HG02623 (cell line): ENCODE measurements at regions not wholly inside any gene's neighbourhood (a gene's known extent, or its start where the extent isn't known, plus 50 kb on each side); places are given as distances from the start of the nearest gene placed in this dataset.

Experiments
- ATAC-seq: cut with Tn5 transposase; IDR thresholded peaks from one replicate; pipeline ENCODE4 v1.9.1; 2021; ENCODE audit warnings: moderate library complexity; ENCODE audit not compliant: unreplicated experiment

DNA sequence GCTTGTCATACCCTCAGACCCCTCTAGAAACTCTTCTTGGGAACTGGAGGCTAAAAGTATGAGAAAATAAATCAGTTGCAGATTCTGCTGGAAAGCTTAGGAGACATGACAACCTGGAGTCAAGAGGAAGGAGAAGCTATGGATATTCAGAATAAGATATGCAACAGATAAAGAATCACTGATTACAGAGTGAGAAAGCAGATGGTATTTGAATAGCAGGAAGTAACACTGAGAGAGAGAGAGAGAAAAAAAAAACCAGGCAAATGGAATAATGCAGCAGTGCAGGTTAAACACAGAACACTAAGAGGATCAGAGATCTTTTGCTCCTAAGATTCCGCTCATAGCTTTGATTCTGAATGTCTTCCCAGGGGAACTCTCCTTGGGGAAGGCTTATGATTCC, 1284.1 kb upstream of the NXPH2 start:
- ATAC-seq = no peak

- ATAC-seq = no peak
Observed at GRCh38 chr2:140063356-140063755, 1283.2 kb upstream of the NXPH2 start.

DNA sequence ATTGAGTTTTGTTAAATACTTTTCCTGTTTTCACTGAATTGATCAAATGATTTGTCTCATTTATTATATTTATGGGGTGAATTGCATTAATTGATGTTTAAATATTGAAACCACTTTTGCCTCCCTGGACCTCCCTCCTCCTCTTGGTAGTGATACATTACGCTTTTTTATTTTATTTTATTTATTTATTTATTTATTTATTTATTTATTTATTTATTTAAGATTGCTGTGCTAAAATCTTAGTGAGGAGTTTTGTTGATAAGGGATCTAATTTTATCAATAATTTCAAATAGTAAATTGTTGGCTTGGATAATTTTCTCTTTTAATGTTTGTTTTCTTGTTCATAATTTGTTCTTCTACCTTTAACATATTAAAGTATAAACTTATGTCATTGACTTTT, 1281.0 kb upstream of the NXPH2 start:
- no peak for ATAC-seq

DNA sequence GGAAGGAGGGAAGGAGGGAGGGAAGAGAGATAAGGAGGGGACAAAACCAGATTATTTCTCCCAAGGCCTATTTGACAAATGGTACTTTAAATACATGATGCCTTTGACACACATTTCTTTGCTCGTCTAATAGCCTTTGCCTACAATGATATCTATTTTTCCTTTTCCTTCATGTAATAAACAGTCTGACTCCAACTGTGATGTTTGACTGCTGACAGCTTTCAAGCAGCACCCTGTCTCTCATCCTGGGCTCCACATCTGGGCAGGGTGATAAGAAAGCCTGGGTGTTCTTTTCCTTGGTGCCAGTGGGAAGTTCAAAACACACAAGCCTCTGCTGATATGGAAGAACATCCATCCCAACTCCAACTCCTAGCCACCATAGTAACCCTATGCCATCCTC, 1277.7 kb upstream of the NXPH2 start:
- ATAC-seq = no peak

GRCh38 chr2:140041811-140042210, 1261.6 kb upstream of the NXPH2 start:
- no peak for ATAC-seq

GRCh38 chr2:140041239-140041638, 1261.0 kb upstream of the NXPH2 start:
- no peak for ATAC-seq

GRCh38 chr2:140033638-140034037, 1253.4 kb upstream of the NXPH2 start:
- ATAC-seq = no peak

- ATAC-seq = no peak
Observed at GRCh38 chr2:140027966-140028365, 1247.8 kb upstream of the NXPH2 start.

DNA sequence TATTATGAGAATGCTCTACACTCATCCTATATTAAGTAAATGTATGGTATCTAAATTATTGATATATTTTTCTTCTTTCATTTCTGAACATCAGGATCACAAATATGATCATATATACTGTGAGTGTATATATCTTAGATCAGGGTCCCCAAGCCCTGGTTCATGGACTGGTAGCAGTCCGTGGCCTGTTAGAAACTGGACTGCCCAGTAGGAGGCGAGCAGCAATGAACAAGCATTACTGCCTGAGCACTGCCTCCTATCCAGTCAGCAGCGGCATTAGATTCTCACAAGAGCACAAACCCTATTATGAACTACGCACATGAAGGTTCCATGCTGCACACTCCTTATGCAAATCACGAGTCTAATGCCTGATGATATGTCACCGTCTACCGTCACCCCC, 1247.1 kb upstream of the NXPH2 start:
- ATAC-seq = no peak

DNA sequence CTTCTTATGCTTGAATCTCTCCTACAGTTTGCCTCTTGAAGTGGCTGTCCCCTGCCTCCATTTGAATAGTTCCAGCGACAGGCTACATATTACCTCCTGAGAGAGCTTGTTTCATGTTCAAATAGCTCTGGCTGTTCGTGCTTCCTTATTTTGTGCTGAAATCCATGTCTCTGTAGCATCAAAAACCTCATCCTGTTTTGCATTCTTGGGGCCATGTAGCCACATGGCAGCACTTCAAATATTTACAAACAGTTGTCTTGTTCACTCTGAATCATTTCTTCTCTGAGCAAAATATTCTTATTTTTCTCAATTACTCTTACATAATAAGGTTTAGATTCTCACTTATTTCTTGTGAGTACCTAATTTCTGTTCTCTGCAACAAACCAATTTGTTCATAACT, 1243.1 kb upstream of the NXPH2 start:
- no peak for ATAC-seq

DNA sequence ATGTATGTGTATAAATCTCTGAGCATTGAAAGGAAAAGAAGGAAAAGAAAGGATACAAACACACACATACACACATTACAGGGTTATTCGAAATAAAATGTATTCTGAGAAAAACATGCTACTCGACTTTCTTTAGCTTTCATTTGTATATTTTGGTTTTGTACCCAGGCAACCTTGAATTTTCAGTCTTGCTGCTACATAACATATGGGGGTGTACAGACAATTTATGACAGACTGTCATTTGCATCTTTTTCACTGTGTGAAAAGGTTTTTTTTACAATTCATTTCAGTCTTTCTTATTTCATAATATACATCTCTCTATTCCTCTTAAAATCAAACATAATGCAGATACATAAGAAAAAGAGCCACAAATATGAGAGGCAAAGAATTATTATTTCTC, 1238.4 kb upstream of the NXPH2 start:
- no peak for ATAC-seq

DNA sequence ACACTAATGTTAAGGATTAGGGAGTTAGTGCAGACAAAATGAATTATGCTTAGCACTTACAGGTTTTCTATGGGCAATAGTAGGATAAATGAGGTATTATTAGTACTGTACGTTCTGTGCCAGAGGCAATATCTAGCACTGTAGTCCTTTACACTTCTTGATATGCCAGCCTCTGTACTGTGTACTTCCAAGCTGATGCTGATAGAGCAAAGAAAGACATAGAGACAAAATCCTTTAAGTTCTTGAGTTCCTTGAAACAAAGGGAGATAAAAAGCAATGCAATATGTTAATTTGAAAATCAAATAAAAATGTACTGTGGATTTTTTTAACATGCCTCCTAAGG, 1234.0 kb upstream of the NXPH2 start:
- ATAC-seq = no peak

DNA sequence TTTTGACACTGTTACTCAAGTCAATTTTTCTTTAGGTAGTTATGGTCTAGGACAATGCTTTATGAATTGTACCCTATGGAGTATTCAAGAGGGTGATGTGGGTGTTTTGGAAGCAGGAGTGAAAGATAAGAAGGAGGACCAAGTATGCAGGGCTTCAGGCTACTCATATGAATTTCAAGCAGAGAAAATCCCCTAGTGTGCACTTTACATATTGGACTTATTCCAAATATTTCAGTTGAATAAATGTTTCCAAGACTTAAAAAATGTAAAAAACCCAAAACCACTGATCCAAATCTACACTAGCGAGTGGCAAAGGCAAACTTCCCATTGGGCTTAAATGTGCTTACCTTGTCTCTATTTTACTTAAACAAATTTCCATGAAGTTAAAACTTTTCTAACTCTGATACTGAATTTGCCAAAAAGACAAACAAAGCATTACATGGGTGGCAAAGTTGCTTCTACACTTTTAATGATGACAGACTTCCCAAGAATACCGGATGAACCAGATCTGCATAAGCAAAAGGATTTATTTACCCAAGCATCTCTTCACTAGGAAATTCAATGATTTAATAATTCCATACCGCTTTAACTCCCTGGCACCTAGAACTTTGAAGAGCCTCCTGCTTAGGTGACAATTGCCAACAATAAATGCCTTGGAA, 1233.5 kb upstream of the NXPH2 start:
- ATAC-seq = no peak

DNA sequence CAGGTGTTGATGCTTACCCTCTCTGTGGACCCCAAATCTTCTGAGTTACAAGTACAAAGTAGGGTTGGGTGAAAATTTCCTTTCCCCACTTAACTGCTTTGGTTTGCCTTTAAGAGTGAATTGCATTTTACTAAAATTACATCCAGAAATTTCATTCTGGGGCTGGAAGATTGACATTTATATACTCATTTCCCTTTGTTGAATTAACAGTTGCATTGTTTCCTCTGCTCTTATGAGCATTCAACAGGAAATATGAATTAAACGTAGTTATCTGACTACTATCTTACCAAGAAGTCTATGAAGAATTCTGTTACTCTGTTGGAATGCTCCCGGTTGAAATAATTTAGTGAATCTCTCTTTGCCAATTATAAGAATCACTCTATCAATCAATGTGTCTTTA, 1231.1 kb upstream of the NXPH2 start:
- ATAC-seq = no peak

- ATAC-seq = no peak
Observed at GRCh38 chr2:140002110-140002509, 1221.9 kb upstream of the NXPH2 start.

DNA sequence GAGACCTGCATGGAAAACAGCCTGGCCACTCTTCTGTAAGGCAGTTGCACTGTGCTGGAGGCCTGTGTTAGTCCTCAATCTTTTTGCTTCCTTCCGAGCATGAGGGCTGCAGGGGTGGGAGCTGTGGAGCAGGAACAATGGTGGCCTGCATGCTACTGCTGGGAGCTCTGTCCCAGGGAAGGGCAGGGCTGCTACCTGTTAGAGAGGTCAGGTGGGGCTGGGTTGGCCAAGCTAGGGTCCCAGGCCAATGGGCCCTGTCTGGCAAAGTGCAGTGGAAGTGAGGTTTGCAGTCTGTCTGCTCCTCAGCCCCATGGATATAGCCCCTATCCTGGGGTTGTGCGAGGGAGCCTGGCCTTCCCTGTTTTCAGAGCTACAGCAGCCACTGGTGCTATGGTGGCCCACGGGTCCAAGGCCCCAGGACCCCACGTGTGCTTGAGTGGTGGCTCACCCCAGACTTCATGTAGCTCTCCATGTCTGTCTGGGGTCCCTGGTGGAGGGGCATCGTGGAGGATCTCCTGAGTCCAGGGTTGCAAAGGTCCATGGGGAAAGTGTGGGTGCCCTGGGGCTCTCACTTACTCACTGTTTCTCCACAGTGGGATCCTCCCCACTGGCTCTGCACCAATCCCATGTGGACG, 1212.6 kb upstream of the NXPH2 start:
- ATAC-seq = no peak

GRCh38 chr2:139992078-139992477, 1211.9 kb upstream of the NXPH2 start:
- no peak for ATAC-seq

- no peak for ATAC-seq
Observed at GRCh38 chr2:139990646-139991335, 1210.6 kb upstream of the NXPH2 start.

- no peak for ATAC-seq
Observed at GRCh38 chr2:139969323-139969722, 1189.1 kb upstream of the NXPH2 start.

- ATAC-seq = no peak
Observed at GRCh38 chr2:139968588-139968987, 1188.4 kb upstream of the NXPH2 start.

GRCh38 chr2:139967665-139968064, 1187.5 kb upstream of the NXPH2 start:
- ATAC-seq = no peak

GRCh38 chr2:139964721-139965440, 1184.7 kb upstream of the NXPH2 start:
- ATAC-seq = no peak
